Endothelial cell of umbilical vein (primary cell): ENCODE measurements at regions not wholly inside any gene's neighbourhood (a gene's known extent, or its start where the extent isn't known, plus 50 kb on each side); places are given as distances from the start of the nearest gene placed in this dataset.

Experiments used
- BruUV-seq: library from RNA; stranded (reverse); fragments of 400-500 nt; replicated peaks from 2 replicates; lab custom pipeline; 2021; lab: Mats Ljungman, UMichigan
- CTCF ChIA-PET: fragments of 300-600, 350-600 bp; sonication (Branson Sonifier 250); formaldehyde crosslinking; loops from one replicate; lab custom pipeline; 2021; ENCODE audit warnings: antibody characterized with exemption, inconsistent platforms; lab: Charles Lee
- POLR2A ChIA-PET: fragments of 300-600, 350-600 bp; sonication (Branson Sonifier 250); formaldehyde crosslinking; loops from one replicate; lab custom pipeline; 2021; ENCODE audit warnings: antibody characterized with exemption, inconsistent platforms; lab: Charles Lee
- DNase-seq: peaks from one replicate; pipeline ENCODE4 v3.0.0-alpha.2; 2011; ENCODE audit warnings: low read depth, low spot score
- FAIRE-seq: peaks from 2 replicates; lab custom pipeline; 2011; peaks lifted over from hg19 to GRCh38; lab: Jason Lieb, UNC
- H2AFZ ChIP-seq: 2 replicates; pipeline ENCODE4 v1.6.0; 2012; ENCODE audit warnings: low read depth, low read length, control low read depth, inconsistent platforms
- H3K27ac ChIP-seq: 2 replicates; pipeline ENCODE4 v1.5.1; 2011; ENCODE audit warnings: low read depth, mild to moderate bottlenecking, control low read depth, low read length, moderate library complexity; ENCODE audit not compliant: insufficient read depth
- H3K27me3 ChIP-seq, 2 experiments: 2 replicates each; pipeline versions ENCODE4 v1.6.0 to v1.6.1; 2011; ENCODE audit warnings: low read length in 2 of 2, mixed read lengths in 1 of 2; ENCODE audit not compliant: control insufficient read depth in 2 of 2, insufficient read depth in 2 of 2
- H3K36me3 ChIP-seq, 2 experiments: 2 replicates in 1 of 2; 3 replicates in 1 of 2; pipeline ENCODE4 v1.5.1; 2011; ENCODE audit warnings: low read length in 2 of 2, mild to moderate bottlenecking in 1 of 2, moderate library complexity in 1 of 2; ENCODE audit not compliant: control insufficient read depth in 2 of 2, insufficient read depth in 2 of 2; ENCODE audit errors: extremely low read depth in 1 of 2
- H3K4me1 ChIP-seq: 3 replicates; pipeline ENCODE4 v1.5.1; 2011; ENCODE audit warnings: mild to moderate bottlenecking, low read length; ENCODE audit not compliant: control insufficient read depth, insufficient read depth; ENCODE audit errors: extremely low read depth
- H3K4me2 ChIP-seq: 2 replicates; pipeline ENCODE4 v1.6.1; 2011; ENCODE audit warnings: low read length, control low read depth, mixed read lengths; ENCODE audit not compliant: insufficient read depth
- H3K4me3 ChIP-seq, 3 experiments: fragments of 200-600 bp in 1 of 3; sonication (generic), shearing (Covaris generic) in 1 of 3; replicated peaks in 1 of 3; 2 replicates each; pipeline ENCODE4 v1.5.1; 2011 to 2016; ENCODE audit warnings: control low read depth in 3 of 3, low read length in 3 of 3, mild to moderate bottlenecking in 2 of 3, inconsistent platforms in 1 of 3, low read depth in 1 of 3, moderate library complexity in 1 of 3; ENCODE audit not compliant: insufficient read depth in 1 of 3
- H3K79me2 ChIP-seq: 2 replicates; pipeline ENCODE4 v1.6.0; 2012; ENCODE audit warnings: low read length, inconsistent platforms; ENCODE audit not compliant: control insufficient read depth, insufficient read depth
- H3K9ac ChIP-seq: replicated peaks from 2 replicates; pipeline ENCODE3; 2011; ENCODE audit warnings: low read length, control low read depth; ENCODE audit not compliant: insufficient read depth; ENCODE audit errors: extremely low read depth
- H3K9me1 ChIP-seq: replicated peaks from 3 replicates; pipeline ENCODE4 v1.6.0; 2011; ENCODE audit warnings: mild to moderate bottlenecking, low read length; ENCODE audit not compliant: control insufficient read depth, insufficient read depth; ENCODE audit errors: extremely low read depth
- H3K9me3 ChIP-seq: replicated peaks from 2 replicates; pipeline ENCODE4 v1.5.1; 2012; ENCODE audit warnings: low read length, inconsistent platforms; ENCODE audit not compliant: control insufficient read depth, insufficient read depth
- H4K20me1 ChIP-seq: replicated peaks from 2 replicates; pipeline ENCODE3; 2011; ENCODE audit warnings: mild to moderate bottlenecking, low read length; ENCODE audit not compliant: control insufficient read depth, insufficient read depth; ENCODE audit errors: extremely low read depth
- CTCF ChIP-seq, 2 donors: IDR thresholded peaks; 1 replicate in 1 of 2; 2 replicates in 1 of 2; pipeline ENCODE4 v1.5.1; 2011; ENCODE audit warnings: low read length in 2 of 2, mild to moderate bottlenecking in 2 of 2, moderate library complexity in 2 of 2, control low read depth in 1 of 2, inconsistent platforms in 1 of 2, low read depth in 1 of 2; ENCODE audit not compliant: insufficient read depth in 1 of 2; ENCODE audit errors: extremely low read depth in 1 of 2
- EZH2 ChIP-seq: IDR thresholded peaks from 2 replicates; pipeline ENCODE4 v1.6.1; 2012; ENCODE audit warnings: borderline replicate concordance, low read depth, mild to moderate bottlenecking, moderate library complexity, low read length, inconsistent platforms; ENCODE audit not compliant: severe bottlenecking
- FOS ChIP-seq: IDR thresholded peaks from 2 replicates; pipeline ENCODE4 v1.6.1; 2011; ENCODE audit warnings: mild to moderate bottlenecking, low read length, moderate library complexity, borderline replicate concordance; ENCODE audit not compliant: insufficient read depth
- GATA2 ChIP-seq: IDR thresholded peaks from 2 replicates; pipeline ENCODE4 v1.7.0; 2011; ENCODE audit warnings: low read depth, mild to moderate bottlenecking, moderate library complexity, mixed read lengths, low read length; ENCODE audit not compliant: insufficient read length, insufficient read depth
- MAX ChIP-seq: IDR thresholded peaks from 2 replicates; pipeline ENCODE4 v1.6.1; 2011; ENCODE audit not compliant: insufficient read depth, insufficient read length
- POLR2AphosphoS5 ChIP-seq: IDR thresholded peaks from 2 replicates; pipeline ENCODE4 v1.6.1; 2012; ENCODE audit warnings: low read depth, mild to moderate bottlenecking, control low read depth, low read length, moderate library complexity; ENCODE audit not compliant: insufficient read depth
- dilution Hi-C: fragments of 300-500 bp; cut with MboI; formaldehyde crosslinking; loops from one replicate; pipeline ENCODE4 v1.15.0; 2019; ENCODE audit warnings: low sequenced_read_pairs; ENCODE audit not compliant: extremely low pct_ligation_motif_present
- intact Hi-C: fragments of 100-400 bp; cut with micrococcal nuclease; formaldehyde crosslinking; loops from one replicate; pipeline ENCODE4 v1.10.0; 2022

GRCh38 chr7:15857026-15857425, 170.5 kb upstream of the MEOX2 start:
- H3K4me3 ChIP-seq, result no peak overlapping the region
- H2AFZ ChIP-seq, result no peak overlapping the region
- H3K4me2 ChIP-seq, result no peak overlapping the region
- no peak overlapping the region for H3K9ac ChIP-seq
- POLR2A ChIA-PET, result no interaction called here
- CTCF ChIA-PET, result no interaction called here
- no peak overlapping the region for H3K27ac ChIP-seq
- intact Hi-C loops, result loop anchor here (10.0 kb wide), 1 partner anchor 532 kb away; no protein-coding TSS in a partner anchor
- H3K36me3 ChIP-seq, result no peaks in the 10 kb centered on the region
- no peaks in the 10 kb centered on the region for H3K79me2 ChIP-seq
- no peaks in the 10 kb centered on the region for H4K20me1 ChIP-seq
- TF ChIP-seq FOS (no peak), POLR2AphosphoS5 (no peak), EZH2 (no peak), CTCF (IDR thresholded peaks at IDR 0.05; ENCODE audit: extremely low read depth in 1 of 2, insufficient read depth in 1 of 2, low read depth in 1 of 2, low read length in 2 of 2) (no peak), GATA2 (no peak), MAX (no peak)
- dilution Hi-C loops, result no loop called here
- no peaks in the 10 kb centered on the region for H3K9me1 ChIP-seq
- H3K27me3 ChIP-seq, result no peaks in the 10 kb centered on the region
- no peaks in the 10 kb centered on the region for H3K9me3 ChIP-seq
- DNase-seq (no peak), FAIRE-seq (no peak)
- H3K4me1 ChIP-seq, result peaks cover 32% of the 10 kb centered on the region
- BruUV-seq, result no TSS peak
